ENCODE measurements at regions not wholly inside any gene's neighbourhood (a gene's known extent, or its start where the extent isn't known, plus 50 kb on each side); places are given as distances from the start of the nearest gene placed in this dataset.

GRCh38 chr4:178556796-178557195 is 1114.6 kb upstream of the AGA start:
- DNase-seq (ENCODE audit: low spot score), result no peak

GRCh38 chr4:178577933-178578332 is 1135.7 kb upstream of the AGA start:
- DNase-seq (ENCODE audit: low spot score), result no peak

GRCh38 chr4:178595500-178596138 is 1153.4 kb upstream of the AGA start:
- no peak for DNase-seq (ENCODE audit: low spot score)

GRCh38 chr4:178598672-178599071 is 1156.4 kb upstream of the AGA start:
- DNase-seq (ENCODE audit: low spot score), result no peak

GRCh38 chr4:178599521-178599920 is 1157.3 kb upstream of the AGA start:
- no peak for DNase-seq (ENCODE audit: low spot score)

- no peak for DNase-seq (ENCODE audit: low spot score)
Observed at GRCh38 chr4:178602833-178603232, 1160.6 kb upstream of the AGA start.

GRCh38 chr4:178611062-178611461 is 1168.8 kb upstream of the AGA start:
- DNase-seq (ENCODE audit: low spot score), result no peak

- no peak for DNase-seq (ENCODE audit: low spot score)
Observed at GRCh38 chr4:178612733-178613132, 1170.5 kb upstream of the AGA start.

- no peak for DNase-seq (ENCODE audit: low spot score)
Observed at GRCh38 chr4:178632415-178632814, 1190.2 kb upstream of the AGA start.

GRCh38 chr4:178633263-178633662 is 1191.0 kb upstream of the AGA start:
- DNase-seq (ENCODE audit: low spot score), result no peak

- no peak for DNase-seq (ENCODE audit: low spot score)
Observed at GRCh38 chr4:178664621-178665020, 1222.4 kb upstream of the AGA start.

- DNase-seq (ENCODE audit: low spot score), result no peak
Observed at GRCh38 chr4:178665916-178666315, 1223.7 kb upstream of the AGA start.

- DNase-seq (ENCODE audit: low spot score), result no peak
Observed at GRCh38 chr4:178671766-178672165, 1229.5 kb upstream of the AGA start.

GRCh38 chr4:178672512-178672911 is 1230.3 kb upstream of the AGA start:
- no peak for DNase-seq (ENCODE audit: low spot score)

GRCh38 chr4:178681871-178682270 is 1239.6 kb upstream of the AGA start:
- DNase-seq (ENCODE audit: low spot score), result no peak

GRCh38 chr4:178689926-178690325 is 1247.7 kb upstream of the AGA start:
- DNase-seq (ENCODE audit: low spot score), result no peak

GRCh38 chr4:178693816-178694215 is 1251.6 kb upstream of the AGA start:
- no peak for DNase-seq (ENCODE audit: low spot score)

GRCh38 chr4:178696515-178696914 is 1254.3 kb upstream of the AGA start:
- DNase-seq (ENCODE audit: low spot score), result no peak

- no peak for DNase-seq (ENCODE audit: low spot score)
Observed at GRCh38 chr4:178712486-178712885, 1270.2 kb upstream of the AGA start.

- no peak for DNase-seq (ENCODE audit: low spot score)
Observed at GRCh38 chr4:178738026-178738425, 1295.8 kb upstream of the AGA start.

- DNase-seq (ENCODE audit: low spot score), result no peak
Observed at GRCh38 chr4:178745203-178745602, 1303.0 kb upstream of the AGA start.

- DNase-seq (ENCODE audit: low spot score), result no peak
Observed at GRCh38 chr4:178752954-178753525, 1310.8 kb upstream of the AGA start.

GRCh38 chr4:178778496-178778895 is 1336.3 kb upstream of the AGA start:
- DNase-seq (ENCODE audit: low spot score), result no peak

GRCh38 chr4:178781779-178782178 is 1339.5 kb upstream of the AGA start:
- no peak for DNase-seq (ENCODE audit: low spot score)

Measured in germinal center (tissue), 1 donor.